Eye (tissue), 1 donor: ENCODE measurements at regions not wholly inside any gene's neighbourhood (a gene's known extent, or its start where the extent isn't known, plus 50 kb on each side); places are given as distances from the start of the nearest gene placed in this dataset.
"Not testable (repeated sequence)": the region's sequence is repeated elsewhere in the genome, so short reads cannot be mapped to it uniquely, and the experiment has no call there.

Source experiments
- DNase-seq: peaks from one replicate; pipeline ENCODE4 v3.0.0-alpha.2; 2015

GRCh38 chr7:68971634-68972340, 626.5 kb upstream of the AUTS2 start:
- no peak for DNase-seq

DNA sequence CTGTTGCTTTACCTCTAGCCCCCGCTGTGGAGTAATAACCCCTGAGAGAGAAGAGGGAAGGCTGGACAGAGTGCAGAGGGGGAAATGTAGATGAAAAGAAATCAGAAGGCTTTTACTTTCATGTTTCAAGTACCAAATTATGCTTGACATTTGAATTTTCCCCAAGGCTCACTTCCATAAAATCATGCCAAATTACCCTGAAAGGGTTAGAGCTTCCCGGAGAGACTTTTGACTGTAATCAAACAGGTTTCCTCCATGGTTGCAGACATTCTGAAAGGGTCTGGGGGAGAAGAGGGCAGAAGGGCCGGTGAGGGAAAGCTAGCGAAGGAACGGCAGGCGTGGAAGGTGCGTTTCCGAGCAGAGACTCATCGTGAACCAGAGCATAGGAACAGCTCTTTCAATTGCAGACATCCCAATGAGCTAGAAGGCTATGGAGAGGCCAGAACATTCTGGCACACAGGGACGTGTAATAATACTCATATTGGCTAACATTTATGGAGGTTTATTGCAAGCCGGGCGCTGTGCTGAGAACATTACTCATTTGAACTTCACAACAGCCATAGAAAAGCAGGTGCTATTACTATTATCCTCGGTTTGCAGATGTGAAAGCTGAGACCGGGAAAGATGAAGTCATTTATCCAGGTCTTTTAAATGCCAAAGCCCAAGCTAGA, 620.8 kb upstream of the AUTS2 start:
- DNase-seq, result peak; percentile 28

GRCh38 chr7:68978710-68979109, 619.6 kb upstream of the AUTS2 start:
- no peak for DNase-seq

DNA sequence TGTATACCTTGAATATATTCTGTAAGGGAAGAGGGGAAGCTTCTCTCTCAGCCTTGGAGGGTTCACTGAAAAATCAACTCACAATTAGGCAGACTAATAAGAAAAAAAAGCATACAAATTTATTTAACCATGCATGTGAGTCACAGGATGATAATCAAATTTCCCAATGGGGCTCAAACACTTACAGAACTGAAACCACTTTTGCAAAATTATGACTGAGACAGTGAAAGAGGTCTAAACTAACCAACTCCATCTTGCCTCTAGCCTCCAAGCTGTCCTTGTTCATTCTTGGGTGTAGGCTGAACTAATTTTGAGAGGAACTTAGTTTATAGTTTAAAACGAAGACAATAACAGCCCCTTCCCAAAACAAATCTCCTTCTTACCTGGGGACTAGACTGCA, 618.3 kb upstream of the AUTS2 start:
- DNase-seq, result no peak

GRCh38 chr7:68980432-68980831, 617.8 kb upstream of the AUTS2 start:
- not testable (repeated sequence) for DNase-seq

GRCh38 chr7:68984306-68984705, 614.0 kb upstream of the AUTS2 start:
- no peak for DNase-seq

DNA sequence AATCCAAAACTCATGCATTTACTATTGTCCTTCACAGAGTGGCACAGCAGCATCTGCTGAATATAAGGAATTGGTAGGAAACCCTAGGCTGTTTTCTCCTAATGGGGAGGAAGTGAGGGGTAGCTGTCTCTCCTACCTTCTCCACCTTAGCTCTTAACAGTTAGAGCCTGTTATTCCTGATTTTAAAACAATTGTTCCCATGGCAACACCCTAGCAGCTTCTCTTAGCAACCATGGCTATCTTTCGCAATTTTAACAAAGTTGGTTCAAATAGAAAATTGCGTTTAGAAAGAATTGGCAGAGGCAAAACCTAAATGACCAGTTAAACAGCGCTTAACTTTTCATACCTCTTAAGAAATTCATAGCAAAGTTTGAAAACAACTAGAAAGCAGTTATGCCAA, 603.4 kb upstream of the AUTS2 start:
- no peak for DNase-seq

GRCh38 chr7:68998136-68998535, 600.1 kb upstream of the AUTS2 start:
- DNase-seq, result no peak

GRCh38 chr7:69002416-69002815, 595.9 kb upstream of the AUTS2 start:
- no peak for DNase-seq

GRCh38 chr7:69012149-69012548, 586.1 kb upstream of the AUTS2 start:
- no peak for DNase-seq

- DNase-seq, result no peak
Observed at GRCh38 chr7:69017208-69017607, 581.1 kb upstream of the AUTS2 start.

- DNase-seq, result no peak
Observed at GRCh38 chr7:69018200-69018599, 580.1 kb upstream of the AUTS2 start.

DNA sequence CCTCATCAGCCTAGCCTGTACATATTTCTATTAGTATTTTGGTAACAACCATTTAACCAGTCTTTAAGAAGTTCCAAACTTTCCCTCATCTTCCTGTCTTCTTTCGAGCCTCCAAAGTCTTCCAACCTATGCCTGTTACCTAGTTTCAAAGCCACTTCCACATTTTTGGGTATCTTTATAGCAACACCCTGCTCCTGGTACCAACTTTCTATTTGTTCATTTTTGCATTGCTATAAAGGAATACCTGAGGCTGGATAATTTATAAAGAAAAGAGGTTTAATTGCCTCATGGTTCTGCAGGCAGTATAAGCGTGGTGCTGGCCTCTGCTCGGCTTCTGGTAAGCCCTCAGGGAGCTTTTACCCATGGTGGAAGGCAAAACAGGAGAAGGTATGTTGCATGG, 578.8 kb upstream of the AUTS2 start:
- no peak for DNase-seq

GRCh38 chr7:69020536-69020935, 577.7 kb upstream of the AUTS2 start:
- no peak for DNase-seq

DNA sequence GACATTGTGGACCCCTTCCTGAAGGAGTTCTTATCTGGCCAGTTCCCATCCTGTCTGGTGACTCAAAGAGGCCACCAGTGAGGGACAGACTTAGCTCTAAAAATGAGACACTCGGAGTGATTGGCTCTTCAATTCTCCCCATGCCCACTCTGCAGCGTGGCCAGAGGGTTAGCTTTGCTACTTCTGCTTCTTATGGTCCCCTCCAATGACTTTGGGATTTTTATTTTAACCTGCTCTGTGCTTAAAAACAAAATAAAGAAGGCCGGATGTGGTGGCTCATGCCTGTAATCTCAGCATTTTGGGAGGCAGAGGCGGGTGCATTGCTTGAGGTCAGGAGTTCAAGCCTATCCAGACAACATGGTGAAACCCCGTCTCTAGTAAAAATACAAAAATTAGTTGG, 573.0 kb upstream of the AUTS2 start:
- DNase-seq, result no peak

GRCh38 chr7:69032848-69033247, 565.4 kb upstream of the AUTS2 start:
- no peak for DNase-seq

DNA sequence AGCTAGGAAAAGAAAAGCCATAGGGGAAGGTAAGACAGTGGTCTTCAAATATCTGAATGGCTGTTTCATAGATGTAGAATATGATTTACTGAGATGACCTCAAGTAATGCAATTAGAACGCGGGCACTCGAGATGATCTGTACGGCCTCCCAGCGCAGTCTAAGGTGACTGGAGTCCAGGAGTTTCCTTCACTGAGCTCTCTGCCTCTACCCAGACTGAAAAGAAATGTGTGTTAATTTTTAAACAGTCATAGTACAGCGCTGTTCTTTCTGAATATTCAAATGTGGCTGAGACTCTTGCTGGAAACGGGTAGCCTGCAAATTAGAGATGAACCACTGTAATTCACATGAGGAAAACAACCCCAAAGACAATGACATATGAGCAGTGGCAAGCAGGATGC, 562.4 kb upstream of the AUTS2 start:
- DNase-seq, result no peak

GRCh38 chr7:69036301-69036700, 562.0 kb upstream of the AUTS2 start:
- no peak for DNase-seq

- no peak for DNase-seq
Observed at GRCh38 chr7:69038915-69039314, 559.4 kb upstream of the AUTS2 start.

GRCh38 chr7:69042138-69042537, 556.1 kb upstream of the AUTS2 start:
- no peak for DNase-seq

DNA sequence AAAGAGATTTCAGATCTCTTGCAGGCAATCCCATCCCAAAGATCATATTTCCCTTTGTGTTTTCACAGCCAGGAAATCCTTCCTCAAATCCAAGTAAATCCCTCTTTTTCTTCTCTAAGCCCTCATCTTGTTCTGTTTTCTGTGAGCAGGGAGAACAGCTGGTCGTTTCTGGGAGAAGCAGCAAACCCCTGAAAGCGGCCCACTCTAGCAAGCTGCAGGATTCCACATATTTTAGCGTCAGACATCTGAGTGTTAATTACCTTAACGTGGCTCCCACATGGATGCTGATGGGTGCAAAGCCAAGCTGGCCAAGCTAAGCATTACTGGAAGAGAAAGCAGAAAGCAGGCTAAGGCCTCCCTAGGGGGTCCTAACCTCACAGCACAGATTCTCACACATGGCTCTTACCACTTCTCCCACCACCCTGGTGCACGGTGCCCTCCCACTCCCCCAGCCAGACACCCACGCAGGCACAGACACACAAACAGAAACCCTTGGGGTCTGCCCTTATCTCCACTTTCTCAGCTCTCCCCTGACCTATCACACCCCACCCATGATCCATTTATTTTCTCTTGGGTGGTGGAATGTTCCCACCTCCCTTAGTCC, 551.0 kb upstream of the AUTS2 start:
- DNase-seq, result peak; percentile 54

- DNase-seq, result no peak
Observed at GRCh38 chr7:69049326-69049725, 548.9 kb upstream of the AUTS2 start.

- DNase-seq, result no peak
Observed at GRCh38 chr7:69052447-69052846, 545.8 kb upstream of the AUTS2 start.

DNA sequence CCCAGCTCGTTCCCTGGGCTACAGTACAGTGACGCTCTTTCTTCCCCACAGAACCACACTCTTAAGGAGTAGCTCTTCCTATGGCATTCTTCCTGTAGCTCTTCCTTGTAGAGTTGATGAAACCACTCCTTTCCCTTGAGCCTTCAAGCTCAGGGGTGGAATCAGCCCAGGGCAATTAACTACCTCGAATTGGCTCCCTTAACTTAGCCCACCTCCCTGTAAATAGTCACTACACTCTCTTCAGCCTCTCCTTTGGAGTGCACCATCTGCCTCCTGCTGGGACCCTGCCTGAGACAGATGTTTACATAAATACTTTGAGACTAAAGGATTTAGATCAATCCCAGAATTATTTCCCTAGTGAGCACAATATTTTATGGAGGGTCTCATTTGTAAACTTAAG, 537.8 kb upstream of the AUTS2 start:
- peak; percentile 4 for DNase-seq
